Retinal pigment epithelial cell (primary cell): ENCODE measurements at regions not wholly inside any gene's neighbourhood (a gene's known extent, or its start where the extent isn't known, plus 50 kb on each side); places are given as distances from the start of the nearest gene placed in this dataset.
"Not testable (repeated sequence)": the region's sequence is repeated elsewhere in the genome, so short reads cannot be mapped to it uniquely, and the experiment has no call there.

Experiments
- DNase-seq: peaks from one replicate; pipeline ENCODE4 v3.0.0-alpha.2; 2010; ENCODE audit warnings: low read depth
- H3K4me3 ChIP-seq: 2 replicates; pipeline ENCODE4 v1.5.1; 2011; ENCODE audit warnings: mild to moderate bottlenecking, low read length, control low read depth, moderate library complexity
- CTCF ChIP-seq: conservative IDR thresholded peaks from 2 replicates; pipeline ENCODE4 v1.5.1; 2011; ENCODE audit warnings: low read depth, low read length, control low read depth, inconsistent platforms

DNA sequence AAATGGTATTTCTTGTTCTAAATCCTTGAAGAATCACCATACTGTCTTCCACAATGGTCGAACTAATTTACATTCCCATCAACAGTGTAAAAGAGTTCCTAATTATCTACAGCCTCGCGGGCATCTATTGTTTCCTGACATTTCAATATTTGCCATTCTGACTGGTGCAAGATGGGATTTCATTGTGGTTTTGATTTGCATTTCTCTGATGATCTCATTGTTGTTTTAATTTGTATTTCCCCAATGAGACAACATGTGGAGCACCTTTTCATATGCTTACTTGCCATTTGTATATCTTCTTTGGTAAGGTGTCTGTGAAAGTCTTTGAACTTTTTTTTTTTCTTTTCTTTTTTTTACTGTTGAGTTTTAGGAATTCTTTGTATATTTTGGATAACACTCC, 473.6 kb downstream of the KCTD16 start:
- no peak for DNase-seq
- no peak overlapping the region for H3K4me3 ChIP-seq
- TF ChIP-seq CTCF = no peak

DNA sequence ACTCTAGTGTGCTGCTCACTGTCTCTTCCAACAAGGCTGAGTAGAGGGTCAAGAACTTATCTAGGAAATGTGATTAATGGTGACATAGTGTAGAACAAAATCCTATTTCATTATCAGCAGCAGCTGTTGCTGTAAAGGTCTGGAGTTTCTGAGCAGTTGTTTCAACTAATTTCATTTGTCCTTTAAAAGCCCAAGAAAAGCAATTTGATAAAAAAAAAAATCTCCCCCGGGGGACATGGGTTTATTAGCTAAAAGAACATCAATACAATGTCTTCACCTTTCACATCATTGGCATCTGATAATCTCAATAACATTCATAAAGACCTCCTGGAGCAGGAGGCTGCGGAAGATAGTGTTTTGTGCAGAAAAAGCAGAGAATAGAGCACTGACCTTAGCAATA, 468.1 kb downstream of the KCTD16 start:
- TF ChIP-seq CTCF = no peak
- DNase-seq = no peak
- no peak overlapping the region for H3K4me3 ChIP-seq

GRCh38 chr5:144634138-144634537, 463.5 kb downstream of the KCTD16 start:
- no peak for TF ChIP-seq CTCF
- no peak overlapping the region for H3K4me3 ChIP-seq
- DNase-seq = no peak

- no peak for DNase-seq
- no peak for TF ChIP-seq CTCF
- peak overlapping the region; percentile 37 for H3K4me3 ChIP-seq
Observed at GRCh38 chr5:144598451-144599068, 427.9 kb downstream of the KCTD16 start.

- DNase-seq = no peak
- no peak overlapping the region for H3K4me3 ChIP-seq
- TF ChIP-seq CTCF = no peak
Observed at GRCh38 chr5:144596517-144596916, 425.8 kb downstream of the KCTD16 start.

- H3K4me3 ChIP-seq = no peak overlapping the region
- DNase-seq = no peak
- no peak for TF ChIP-seq CTCF
Observed at GRCh38 chr5:144594919-144595318, 424.2 kb downstream of the KCTD16 start.

- DNase-seq, H3K4me3 ChIP-seq: not testable (repeated sequence)
Observed at GRCh38 chr5:144594234-144594633, 423.6 kb downstream of the KCTD16 start.

GRCh38 chr5:144585681-144586080, 415.0 kb downstream of the KCTD16 start:
- no peak overlapping the region for H3K4me3 ChIP-seq
- TF ChIP-seq CTCF = no peak
- DNase-seq = no peak
